GM23338 (cell line): ENCODE measurements at regions not wholly inside any gene's neighbourhood (a gene's known extent, or its start where the extent isn't known, plus 50 kb on each side); places are given as distances from the start of the nearest gene placed in this dataset.

ENCODE experiments used
- ATAC-seq: fragments of 200-7000 bp; cut with Tn5 transposase; 3 replicates; pipeline ENCODE4 v1.9.1; 2020
- DNase-seq: peaks from one replicate; pipeline ENCODE4 v3.0.0-alpha.2; 2015; ENCODE audit warnings: low spot score
- H2AFZ ChIP-seq: fragments of 200-600 bp; sonication (generic); 2 replicates; pipeline ENCODE4 v1.8.0; 2016; ENCODE audit warnings: antibody characterized with exemption, mild to moderate bottlenecking, moderate library complexity
- H3F3A ChIP-seq: fragments of 200-600 bp; sonication (generic); replicated peaks from 2 replicates; pipeline ENCODE4 v1.8.0; 2017; ENCODE audit warnings: antibody characterized with exemption, mixed run types, low read depth
- H3K27ac ChIP-seq: fragments of 200-600 bp; sonication (generic); 2 replicates; pipeline ENCODE4 v1.6.1; 2016; ENCODE audit warnings: low read depth
- H3K27me3 ChIP-seq: fragments of 200-600 bp; sonication (generic); 2 replicates; pipeline ENCODE4 v1.8.0; 2016; ENCODE audit warnings: mild to moderate bottlenecking, mixed run types, moderate library complexity; ENCODE audit not compliant: insufficient read depth
- H3K36me3 ChIP-seq: fragments of 200-600 bp; sonication (generic); 2 replicates; pipeline ENCODE4 v1.8.0; 2016; ENCODE audit warnings: mild to moderate bottlenecking; ENCODE audit not compliant: insufficient read depth
- H3K4me1 ChIP-seq: fragments of 200-600 bp; sonication (generic); 2 replicates; pipeline ENCODE4 v1.8.0; 2016; ENCODE audit warnings: mild to moderate bottlenecking, moderate library complexity; ENCODE audit not compliant: insufficient read depth
- H3K4me2 ChIP-seq: fragments of 200-600 bp; sonication (generic); 2 replicates; pipeline ENCODE4 v1.7.1; 2017; ENCODE audit warnings: mixed run types
- H3K4me3 ChIP-seq: fragments of 200-600 bp; sonication (generic); 2 replicates; pipeline ENCODE4 v1.6.1; 2016; ENCODE audit warnings: mixed run types
- H3K79me2 ChIP-seq: fragments of 200-600 bp; sonication (generic); replicated peaks from 2 replicates; pipeline ENCODE4 v1.8.0; 2017; ENCODE audit warnings: mild to moderate bottlenecking; ENCODE audit not compliant: insufficient read depth
- H3K9me2 ChIP-seq: fragments of 200-600 bp; sonication (generic); 2 replicates; pipeline ENCODE4 v1.8.0; 2017; ENCODE audit not compliant: insufficient read depth
- H4K20me1 ChIP-seq: fragments of 200-600 bp; sonication (generic); replicated peaks from 2 replicates; pipeline ENCODE4 v1.8.0; 2017; ENCODE audit warnings: mild to moderate bottlenecking; ENCODE audit not compliant: insufficient read depth
- H3K27ac Mint-ChIP-seq: 2 replicates; pipeline ENCODE4 v1.8.0; 2020; ENCODE audit warnings: inconsistent platforms, mild to moderate bottlenecking, moderate library complexity, mixed read lengths
- H3K27me3 Mint-ChIP-seq: 3 replicates; pipeline ENCODE4 v1.8.0; 2022; ENCODE audit warnings: low read depth, mild to moderate bottlenecking, moderate library complexity, mixed read lengths, inconsistent platforms; ENCODE audit not compliant: insufficient read depth, poor library complexity
- H3K36me3 Mint-ChIP-seq: 3 replicates; pipeline ENCODE4 v1.8.0; 2021; ENCODE audit warnings: low read depth, mild to moderate bottlenecking, inconsistent platforms, moderate library complexity, mixed read lengths
- H3K4me1 Mint-ChIP-seq: 3 replicates; pipeline ENCODE4 v1.8.0; 2020; ENCODE audit warnings: mild to moderate bottlenecking, inconsistent platforms, mixed read lengths
- H3K4me3 Mint-ChIP-seq: 3 replicates; pipeline ENCODE4 v1.8.0; 2021; ENCODE audit warnings: moderate library complexity, mild to moderate bottlenecking, inconsistent platforms, mixed read lengths
- H3K9me3 Mint-ChIP-seq: 3 replicates; pipeline ENCODE4 v1.8.0; 2020; ENCODE audit warnings: moderate library complexity, mild to moderate bottlenecking, inconsistent platforms, mixed read lengths
- CREB1 ChIP-seq: fragments of 250-450 bp; sonication (Bioruptor Pico); IDR thresholded peaks from 2 replicates; pipeline ENCODE4 v1.5.0; 2020; ENCODE audit warnings: low read depth, mild to moderate bottlenecking, moderate library complexity
- CTCF ChIP-seq, 2 experiments: fragments of 200-600 bp in 1 of 2; sonication (generic) in 1 of 2; conservative IDR thresholded peaks; 2 replicates each; pipeline versions ENCODE4 v1.5.1 to v1.6.1; 2016 to 2017; ENCODE audit warnings: antibody characterized with exemption in 2 of 2, low read depth in 2 of 2, mild to moderate bottlenecking in 2 of 2, moderate library complexity in 1 of 2
- EZH2 ChIP-seq: fragments of 200-600 bp; sonication (generic); IDR thresholded peaks from one replicate; pipeline ENCODE4 v1.8.0; 2017; ENCODE audit warnings: antibody characterized with exemption, mild to moderate bottlenecking, low read depth; ENCODE audit not compliant: unreplicated experiment
- EZH2phosphoT487 ChIP-seq: fragments of 200-600 bp; sonication (generic); IDR thresholded peaks from one replicate; pipeline ENCODE4 v1.8.1; 2018; ENCODE audit warnings: antibody characterized with exemption; ENCODE audit not compliant: unreplicated experiment
- JUNB ChIP-seq: IDR thresholded peaks from one replicate; pipeline ENCODE4 v1.6.1; 2016; ENCODE audit warnings: antibody characterized with exemption; ENCODE audit not compliant: unreplicated experiment
- NANOG ChIP-seq: IDR thresholded peaks from 2 replicates; pipeline ENCODE4 v1.6.1; 2016; ENCODE audit warnings: antibody characterized with exemption, borderline replicate concordance
- POLR2AphosphoS5 ChIP-seq: IDR thresholded peaks from 2 replicates; pipeline ENCODE4 v1.6.1; 2016; ENCODE audit warnings: antibody characterized with exemption, low read depth
- REST ChIP-seq: IDR thresholded peaks from one replicate; pipeline ENCODE4 v1.6.1; 2018; ENCODE audit warnings: antibody characterized with exemption; ENCODE audit not compliant: unreplicated experiment
- STAT1 ChIP-seq: IDR thresholded peaks from one replicate; pipeline ENCODE4 v1.6.1; 2016; ENCODE audit warnings: antibody characterized with exemption; ENCODE audit not compliant: unreplicated experiment
- ZNF114 ChIP-seq: fragments of 250-450 bp; sonication (Bioruptor Pico); IDR thresholded peaks from 2 replicates; pipeline ENCODE4 v1.5.0; 2020; ENCODE audit warnings: mild to moderate bottlenecking, moderate library complexity
- ZNF331 ChIP-seq: fragments of 250-450 bp; sonication (Bioruptor Pico); IDR thresholded peaks from 2 replicates; pipeline ENCODE4 v1.5.0; 2020; ENCODE audit warnings: low read depth, mild to moderate bottlenecking, moderate library complexity
- ZNF462 ChIP-seq: fragments of 250-450 bp; sonication (Bioruptor Pico); IDR thresholded peaks from 2 replicates; pipeline ENCODE4 v1.5.0; 2020; ENCODE audit warnings: mild to moderate bottlenecking, moderate library complexity
- TF ChIP-seq, protein P1 (sequence below): IDR thresholded peaks from 2 replicates; pipeline ENCODE4 v1.6.1; 2016; ENCODE audit warnings: antibody characterized with exemption

GRCh38 chr17:33939959-33940358 is 315.1 kb upstream of the CCL2 start:
- Histone ChIP-seq H3K4me3 (no peak overlapping the region), H3K79me2 (no peaks in the 10 kb centered on the region), H3K27ac (no peak overlapping the region), H3K4me2 (no peak overlapping the region), H3K9me2 (0 out of 2 replicates have a peak, but pooled peaks cover 4% of the 10 kb centered on the region), H2AFZ (no peak overlapping the region), H3K27me3 (no peaks in the 10 kb centered on the region), H3F3A (no peaks in the 10 kb centered on the region), H3K4me1 (no peaks in the 10 kb centered on the region), H3K36me3 (no peaks in the 10 kb centered on the region), H4K20me1 (no peaks in the 10 kb centered on the region; the same call in 1 of the 2 replicates)
- no peak for DNase-seq
- peaks cover 2% of the 10 kb centered on the region for H3K27me3 Mint-ChIP-seq
- no peaks in the 10 kb centered on the region for H3K36me3 Mint-ChIP-seq
- no peaks in the 10 kb centered on the region for H3K9me3 Mint-ChIP-seq
- no peak for TF ChIP-seq POLR2AphosphoS5
- TF ChIP-seq JUNB = no peak
- TF ChIP-seq REST = no peak
- no peak for TF ChIP-seq STAT1
- no peak for TF ChIP-seq CTCF (conservative IDR thresholded peaks at IDR 0.05; ENCODE audit: low read depth in 2 of 2)
- TF ChIP-seq EZH2phosphoT487 = no peak
- TF ChIP-seq, protein P1, sequence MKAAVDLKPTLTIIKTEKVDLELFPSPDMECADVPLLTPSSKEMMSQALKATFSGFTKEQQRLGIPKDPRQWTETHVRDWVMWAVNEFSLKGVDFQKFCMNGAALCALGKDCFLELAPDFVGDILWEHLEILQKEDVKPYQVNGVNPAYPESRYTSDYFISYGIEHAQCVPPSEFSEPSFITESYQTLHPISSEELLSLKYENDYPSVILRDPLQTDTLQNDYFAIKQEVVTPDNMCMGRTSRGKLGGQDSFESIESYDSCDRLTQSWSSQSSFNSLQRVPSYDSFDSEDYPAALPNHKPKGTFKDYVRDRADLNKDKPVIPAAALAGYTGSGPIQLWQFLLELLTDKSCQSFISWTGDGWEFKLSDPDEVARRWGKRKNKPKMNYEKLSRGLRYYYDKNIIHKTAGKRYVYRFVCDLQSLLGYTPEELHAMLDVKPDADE = no peak
- TF ChIP-seq EZH2 = no peak
- no peak for TF ChIP-seq ZNF462
- TF ChIP-seq ZNF331 (CRISPR knock-in tag) = no peak
- no peak for TF ChIP-seq NANOG
- TF ChIP-seq ZNF114 (CRISPR knock-in tag) = no peak
- no peak for TF ChIP-seq CREB1 (CRISPR knock-in tag)
- H3K27ac Mint-ChIP-seq = no peak overlapping the region
- H3K4me3 Mint-ChIP-seq = no peak overlapping the region
- no peak for ATAC-seq
- peaks cover 12% of the 10 kb centered on the region for H3K4me1 Mint-ChIP-seq
